ENCODE measurements at regions not wholly inside any gene's neighbourhood (a gene's known extent, or its start where the extent isn't known, plus 50 kb on each side); places are given as distances from the start of the nearest gene placed in this dataset.

- TF ChIP-seq, protein P1, sequence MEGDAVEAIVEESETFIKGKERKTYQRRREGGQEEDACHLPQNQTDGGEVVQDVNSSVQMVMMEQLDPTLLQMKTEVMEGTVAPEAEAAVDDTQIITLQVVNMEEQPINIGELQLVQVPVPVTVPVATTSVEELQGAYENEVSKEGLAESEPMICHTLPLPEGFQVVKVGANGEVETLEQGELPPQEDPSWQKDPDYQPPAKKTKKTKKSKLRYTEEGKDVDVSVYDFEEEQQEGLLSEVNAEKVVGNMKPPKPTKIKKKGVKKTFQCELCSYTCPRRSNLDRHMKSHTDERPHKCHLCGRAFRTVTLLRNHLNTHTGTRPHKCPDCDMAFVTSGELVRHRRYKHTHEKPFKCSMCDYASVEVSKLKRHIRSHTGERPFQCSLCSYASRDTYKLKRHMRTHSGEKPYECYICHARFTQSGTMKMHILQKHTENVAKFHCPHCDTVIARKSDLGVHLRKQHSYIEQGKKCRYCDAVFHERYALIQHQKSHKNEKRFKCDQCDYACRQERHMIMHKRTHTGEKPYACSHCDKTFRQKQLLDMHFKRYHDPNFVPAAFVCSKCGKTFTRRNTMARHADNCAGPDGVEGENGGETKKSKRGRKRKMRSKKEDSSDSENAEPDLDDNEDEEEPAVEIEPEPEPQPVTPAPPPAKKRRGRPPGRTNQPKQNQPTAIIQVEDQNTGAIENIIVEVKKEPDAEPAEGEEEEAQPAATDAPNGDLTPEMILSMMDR (IDR thresholded peaks at IDR 0.05), result no peak
- TF ChIP-seq POLR2A (IDR thresholded peaks at IDR 0.05), result no peak
Measured at GRCh38 chr1:192008281-192008825, 149.9 kb upstream of the RGS18 start.
